NT2/D1 (cell line): ENCODE measurements at regions not wholly inside any gene's neighbourhood (a gene's known extent, or its start where the extent isn't known, plus 50 kb on each side); places are given as distances from the start of the nearest gene placed in this dataset.
"Not testable (repeated sequence)": the region's sequence is repeated elsewhere in the genome, so short reads cannot be mapped to it uniquely, and the experiment has no call there.

Source experiments
- DNase-seq: peaks from one replicate; pipeline ENCODE4 v3.0.0-alpha.2; 2011; ENCODE audit warnings: low read depth, low spot score
- H3K27me3 ChIP-seq: 2 replicates; pipeline ENCODE4 v1.6.0; 2011; ENCODE audit warnings: mild to moderate bottlenecking; ENCODE audit not compliant: insufficient read length, insufficient read depth
- H3K36me3 ChIP-seq: 2 replicates; pipeline ENCODE4 v1.6.1; 2011; ENCODE audit warnings: mild to moderate bottlenecking, low read length, mixed read lengths; ENCODE audit not compliant: insufficient read depth, insufficient read length
- H3K4me1 ChIP-seq: 2 replicates; pipeline ENCODE4 v1.5.1; 2011; ENCODE audit not compliant: insufficient read depth, insufficient read length
- H3K4me3 ChIP-seq: 2 replicates; pipeline ENCODE4 v1.5.1; 2011; ENCODE audit warnings: low read depth; ENCODE audit not compliant: insufficient read length
- H3K9ac ChIP-seq: 2 replicates; pipeline ENCODE4 v1.6.0; 2011; ENCODE audit warnings: low read depth; ENCODE audit not compliant: insufficient read length
- H3K9me3 ChIP-seq: 2 replicates; pipeline ENCODE4 v1.5.1; 2011; ENCODE audit warnings: mild to moderate bottlenecking, low read length; ENCODE audit not compliant: insufficient read depth
- SUZ12 ChIP-seq: IDR thresholded peaks from 2 replicates; pipeline ENCODE4 v1.6.1; 2011; ENCODE audit not compliant: insufficient read length, insufficient read depth; ENCODE audit errors: extremely low read depth
- YY1 ChIP-seq: IDR thresholded peaks from 2 replicates; pipeline ENCODE4 v1.6.1; 2011; ENCODE audit not compliant: insufficient read length, insufficient read depth
- ZNF274 ChIP-seq: IDR thresholded peaks from 2 replicates; pipeline ENCODE4 v1.6.1; 2011; ENCODE audit warnings: mild to moderate bottlenecking, low read depth, low read length

- TF ChIP-seq YY1: no peak
- TF ChIP-seq SUZ12: no peak
- TF ChIP-seq ZNF274: no peak
- H3K4me1 ChIP-seq: no peaks in the 10 kb centered on the region
- H3K9ac ChIP-seq: no peak overlapping the region
- no peaks in the 10 kb centered on the region for H3K36me3 ChIP-seq
- peaks cover 11% of the 10 kb centered on the region; the same call in 1 of the 2 replicates for H3K9me3 ChIP-seq
- no peak for DNase-seq
- no peak overlapping the region for H3K4me3 ChIP-seq
- H3K27me3 ChIP-seq: peaks cover 2% of the 10 kb centered on the region
Observed at GRCh38 chr5:176754376-176754973, 55.9 kb upstream of the UNC5A start.

DNA sequence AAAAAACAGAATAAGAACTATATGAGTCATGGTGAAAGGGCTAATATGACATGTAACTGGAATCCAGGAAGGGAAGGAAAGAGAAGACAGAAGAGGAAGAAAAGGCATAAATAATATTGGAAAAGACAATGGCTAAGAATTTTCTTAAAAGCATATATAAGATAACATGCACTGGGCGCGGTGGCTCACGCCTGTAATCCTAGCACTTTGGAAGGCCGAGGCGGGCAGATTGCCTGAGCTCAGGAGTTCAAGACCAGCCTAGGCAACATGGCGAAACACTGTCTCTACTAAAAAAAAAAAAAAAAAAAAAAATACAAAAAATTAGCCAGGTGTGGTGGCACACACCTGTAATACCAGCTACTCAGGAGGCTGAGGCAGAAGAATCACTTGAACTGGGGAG is 54.8 kb upstream of the UNC5A start:
- not testable (repeated sequence) for DNase-seq, H3K36me3 ChIP-seq, H3K9ac ChIP-seq, H3K4me1 ChIP-seq, H3K27me3 ChIP-seq, H3K4me3 ChIP-seq
- peaks cover 11% of the 10 kb centered on the region; the same call in 1 of the 2 replicates for H3K9me3 ChIP-seq

- DNase-seq, H3K36me3 ChIP-seq, H3K4me3 ChIP-seq, H3K4me1 ChIP-seq, H3K27me3 ChIP-seq, H3K9ac ChIP-seq: not testable (repeated sequence)
- peaks cover 11% of the 10 kb centered on the region; the same call in 1 of the 2 replicates for H3K9me3 ChIP-seq
Observed at GRCh38 chr5:176757569-176757968, 52.8 kb upstream of the UNC5A start.
